HG03521 (cell line): ENCODE measurements at regions not wholly inside any gene's neighbourhood (a gene's known extent, or its start where the extent isn't known, plus 50 kb on each side); places are given as distances from the start of the nearest gene placed in this dataset.
"Not testable (repeated sequence)": the region's sequence is repeated elsewhere in the genome, so short reads cannot be mapped to it uniquely, and the experiment has no call there.

Experiments
- ATAC-seq: cut with Tn5 transposase; IDR thresholded peaks from one replicate; pipeline ENCODE4 v1.9.1; 2021; ENCODE audit warnings: mild to moderate bottlenecking, moderate library complexity; ENCODE audit not compliant: unreplicated experiment

DNA sequence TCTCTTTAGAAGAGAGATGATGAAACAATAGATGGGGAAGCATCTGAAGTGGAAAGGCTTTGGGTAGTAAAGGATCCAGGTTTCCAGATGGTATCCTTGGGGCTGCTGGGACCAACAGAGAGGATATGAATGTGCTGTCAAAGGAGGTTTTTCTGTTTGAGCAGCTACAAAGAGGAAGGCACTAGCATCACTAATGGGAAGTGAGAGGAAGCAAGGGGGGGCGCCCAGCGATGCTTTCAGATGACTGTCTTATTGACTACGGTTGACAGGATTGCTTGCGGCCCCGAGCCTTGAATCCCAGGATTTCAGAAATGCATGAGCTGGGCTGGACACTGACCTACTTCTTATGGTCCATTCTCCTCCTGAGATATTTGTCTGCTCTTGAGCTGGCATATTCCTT, 103.8 kb upstream of the GALNT15 start:
- ATAC-seq = no peak

DNA sequence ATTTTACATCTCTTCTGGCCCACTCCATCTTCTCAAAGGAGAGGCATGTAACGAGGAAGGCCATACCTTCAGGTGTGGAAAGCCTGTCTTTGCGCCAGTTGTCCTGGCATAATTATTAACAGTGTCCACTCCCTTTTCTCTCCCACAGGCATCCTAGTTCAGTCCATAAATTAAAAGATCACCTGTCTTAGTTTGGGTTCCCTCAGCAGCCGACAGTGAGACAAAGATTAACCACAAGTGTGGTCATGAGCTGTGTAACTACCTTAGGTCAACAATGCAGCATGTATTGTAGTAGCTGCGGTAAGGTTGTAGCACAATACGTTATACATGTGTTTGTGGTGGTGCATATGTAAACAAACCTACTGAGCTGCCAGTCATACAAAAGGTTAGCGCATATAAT, 103.3 kb upstream of the GALNT15 start:
- ATAC-seq = no peak

DNA sequence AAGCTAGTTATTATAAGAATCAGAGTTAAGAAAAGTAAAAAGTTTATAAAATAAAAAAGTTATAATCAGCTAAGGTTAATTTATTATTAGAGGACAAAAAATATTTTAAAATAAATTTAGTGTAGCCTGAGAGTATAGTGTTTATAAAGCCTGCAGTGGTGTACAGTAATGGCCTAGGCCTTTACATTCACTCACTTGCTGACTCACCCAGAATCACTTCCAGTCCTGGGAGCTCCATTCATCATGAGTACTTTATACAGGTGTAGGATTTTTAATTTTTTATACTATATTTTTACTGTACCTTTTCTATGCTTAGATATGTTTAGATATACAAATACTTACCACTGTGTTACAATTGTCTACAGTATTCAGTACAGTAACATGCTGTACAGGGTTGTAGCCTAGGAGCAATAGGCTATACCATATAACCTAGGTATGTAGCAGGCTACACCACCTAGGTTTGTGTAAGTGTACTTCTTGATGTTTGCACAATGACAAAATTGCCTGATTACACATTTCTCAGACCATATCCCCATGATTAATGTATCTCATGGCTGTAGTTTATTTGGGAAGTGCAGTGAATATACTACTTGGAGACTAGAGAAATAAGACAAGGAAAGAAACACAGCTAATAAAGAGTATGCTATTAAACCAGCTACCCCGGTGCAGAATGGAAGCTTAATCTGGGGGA, 101.9 kb upstream of the GALNT15 start:
- no peak for ATAC-seq

DNA sequence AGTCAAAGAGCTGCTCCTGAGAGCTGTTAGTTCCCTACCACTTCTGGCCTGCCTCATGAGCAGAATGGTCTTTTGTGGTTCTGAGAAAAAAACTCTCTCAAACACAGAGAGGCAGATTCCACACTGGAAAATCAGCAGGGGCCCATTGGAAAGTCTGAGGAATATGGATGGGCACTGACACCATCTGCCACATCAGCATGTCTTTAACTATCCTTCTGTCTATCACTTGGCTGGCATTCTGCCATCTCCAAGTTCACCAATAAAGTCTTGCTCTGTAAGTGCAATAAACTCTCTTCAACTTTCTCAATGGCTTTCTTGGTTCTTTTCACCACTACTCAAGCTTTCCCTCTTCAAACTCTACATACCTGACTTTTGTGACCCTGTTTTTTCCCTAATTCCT, 101.3 kb upstream of the GALNT15 start:
- no peak for ATAC-seq

DNA sequence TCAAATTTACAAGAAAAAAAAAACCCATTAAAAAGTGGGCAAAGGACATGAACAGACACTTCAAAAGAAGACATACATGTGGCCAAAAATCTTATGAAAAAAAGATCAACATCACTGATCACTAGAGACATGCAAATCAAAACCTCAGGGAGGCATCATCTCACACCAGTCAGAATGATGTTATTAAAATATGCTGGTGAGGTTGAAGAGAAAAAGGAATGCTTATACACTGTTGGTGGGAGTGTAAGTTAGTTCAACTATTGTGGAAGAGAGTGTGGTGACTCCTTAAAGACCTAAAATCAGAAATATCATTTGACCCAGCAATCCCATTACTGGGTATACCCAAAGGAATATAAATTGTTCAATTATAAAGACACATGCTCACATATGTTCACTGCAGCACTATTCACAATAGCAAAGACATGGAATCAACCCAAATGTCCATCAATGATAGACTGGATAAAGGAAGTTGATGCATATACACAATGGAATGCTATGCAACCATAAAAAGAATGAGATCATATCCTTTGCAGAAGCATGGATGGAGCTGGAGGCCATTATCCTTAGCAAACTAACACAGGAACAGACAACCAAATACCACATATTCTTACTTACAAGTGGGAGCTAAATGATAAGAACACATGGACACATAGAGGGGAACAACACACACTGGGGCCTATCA, 100.3 kb upstream of the GALNT15 start:
- not testable (repeated sequence) for ATAC-seq

DNA sequence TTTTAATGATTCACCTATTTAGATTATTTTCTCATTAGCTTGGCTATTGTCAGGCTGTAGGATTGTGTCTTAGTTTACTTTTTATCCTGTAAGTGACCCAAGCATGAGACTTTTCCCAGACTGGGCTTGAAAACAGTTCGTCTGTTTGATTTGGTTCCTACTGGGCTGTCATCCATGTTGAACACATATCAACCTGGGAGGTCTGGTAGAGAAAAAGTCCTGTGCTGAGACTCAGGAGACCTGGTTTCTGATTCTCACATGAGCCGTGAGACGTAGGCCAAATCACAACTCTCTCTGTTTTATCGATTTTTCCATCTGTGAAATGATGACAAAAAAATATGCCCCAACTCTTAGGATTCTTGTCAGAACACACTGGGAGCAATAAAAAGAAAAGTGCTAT, 98.8 kb upstream of the GALNT15 start:
- ATAC-seq = no peak

DNA sequence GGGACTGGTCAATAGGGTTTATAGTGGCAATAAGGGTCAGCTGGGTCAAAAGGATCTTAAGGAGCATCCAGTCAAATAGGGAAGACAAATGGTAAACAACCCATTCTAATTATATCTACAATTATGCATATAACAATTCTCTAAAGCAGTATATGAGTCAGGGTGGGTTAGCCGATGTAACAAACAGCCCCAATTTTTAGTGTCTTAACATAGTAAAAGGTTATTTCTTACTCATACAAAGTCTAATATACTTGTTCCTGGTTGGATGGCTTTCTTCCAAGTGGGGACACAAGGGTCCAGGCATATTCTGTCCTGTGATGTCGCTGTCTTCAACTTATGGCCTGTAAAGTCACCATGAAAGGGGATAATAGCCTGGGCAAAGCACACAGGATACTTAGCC, 97.9 kb upstream of the GALNT15 start:
- no peak for ATAC-seq

DNA sequence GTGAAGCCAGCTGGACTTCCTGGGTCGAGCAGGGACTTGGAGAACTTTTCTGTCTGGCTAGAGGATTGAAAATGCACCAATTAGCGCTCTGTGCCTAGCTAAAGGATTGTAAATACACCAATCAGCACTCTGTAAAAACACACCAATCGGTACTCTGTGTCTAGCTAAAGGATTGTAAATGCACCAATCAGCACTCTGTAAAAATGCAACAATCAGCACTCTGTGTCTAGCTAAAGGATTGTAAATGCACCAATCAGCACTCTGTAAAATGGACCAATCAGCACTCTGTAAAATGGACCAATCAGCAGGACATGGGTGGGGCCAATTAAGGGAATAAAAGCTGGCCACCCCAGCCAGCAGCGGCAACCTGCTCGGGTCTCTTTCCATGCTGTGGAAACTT, 97.3 kb upstream of the GALNT15 start:
- ATAC-seq = not testable (repeated sequence)

DNA sequence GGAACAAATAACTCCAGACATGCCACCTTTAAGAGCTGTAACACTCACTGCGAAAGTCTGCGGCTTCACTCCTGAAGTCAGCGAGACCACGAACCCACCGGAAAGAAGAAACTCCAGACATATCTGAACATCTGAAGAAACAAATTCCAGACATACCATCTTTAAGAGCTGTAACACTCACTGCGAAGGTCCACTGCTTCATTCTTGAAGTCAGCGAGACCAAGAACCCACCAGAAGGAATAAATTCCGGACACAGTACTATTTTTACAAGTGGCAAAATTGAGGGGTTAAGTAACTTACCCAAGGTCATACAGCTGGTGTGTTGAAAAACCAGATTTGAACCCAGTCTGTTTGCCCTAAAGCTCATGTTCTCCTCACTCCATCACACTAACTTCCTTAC, 96.8 kb upstream of the GALNT15 start:
- ATAC-seq = not testable (repeated sequence)

DNA sequence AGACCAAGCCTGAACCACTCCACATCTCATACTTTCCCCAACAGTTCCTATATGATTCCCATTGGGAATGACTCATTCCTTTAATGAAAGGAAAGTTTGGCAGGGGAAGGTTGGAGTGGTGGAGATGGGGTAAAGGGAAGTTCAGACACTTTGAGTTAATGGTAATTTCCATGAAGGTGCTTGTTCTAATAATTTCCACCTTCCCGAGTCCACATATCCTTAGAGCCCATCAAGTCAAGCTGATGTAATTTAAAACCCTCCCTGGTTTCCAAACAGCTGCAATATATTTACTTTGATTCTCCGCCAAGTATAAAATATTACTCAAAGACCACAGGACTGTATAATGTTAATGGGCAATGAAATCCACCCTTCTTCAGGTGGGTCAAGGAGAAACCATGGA, 95.0 kb upstream of the GALNT15 start:
- no peak for ATAC-seq

DNA sequence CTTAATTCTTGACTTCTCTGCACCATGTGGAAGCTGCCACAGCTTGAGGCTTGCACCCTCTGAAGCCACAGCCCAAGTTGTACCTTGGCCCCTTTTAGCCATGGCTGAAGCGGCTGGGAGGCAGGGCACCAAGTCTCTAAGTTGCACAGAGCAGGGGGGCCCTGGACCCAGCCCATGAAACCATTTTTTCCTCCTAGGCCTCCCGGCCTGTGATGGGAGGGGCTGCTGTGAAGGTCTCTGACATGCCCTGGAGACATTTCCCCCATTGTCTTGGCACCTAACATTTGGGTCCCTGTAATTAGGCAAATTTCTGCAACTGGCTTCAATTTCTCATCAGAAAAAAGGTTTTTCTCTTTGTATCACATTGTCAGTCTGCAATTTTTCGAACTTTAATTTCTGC, 92.8 kb upstream of the GALNT15 start:
- no peak for ATAC-seq

DNA sequence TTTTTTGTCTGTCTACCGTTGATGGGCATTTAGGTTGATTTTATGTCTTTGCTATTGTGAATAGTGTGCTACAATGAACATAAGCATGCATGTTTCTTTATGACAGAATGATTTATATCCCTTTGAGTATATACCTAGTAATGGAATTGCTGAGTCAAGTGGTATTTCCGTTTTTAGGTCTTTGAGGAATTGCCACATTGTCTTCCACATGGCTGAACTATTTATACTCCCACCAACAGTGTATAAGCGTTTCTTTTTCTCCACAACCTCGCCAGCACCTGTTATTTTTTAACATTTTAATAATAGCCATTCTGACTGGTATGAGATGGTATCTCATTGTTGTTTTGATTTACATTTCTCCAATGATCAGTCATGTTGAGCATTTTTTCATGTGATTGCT, 89.6 kb upstream of the GALNT15 start:
- ATAC-seq = no peak

DNA sequence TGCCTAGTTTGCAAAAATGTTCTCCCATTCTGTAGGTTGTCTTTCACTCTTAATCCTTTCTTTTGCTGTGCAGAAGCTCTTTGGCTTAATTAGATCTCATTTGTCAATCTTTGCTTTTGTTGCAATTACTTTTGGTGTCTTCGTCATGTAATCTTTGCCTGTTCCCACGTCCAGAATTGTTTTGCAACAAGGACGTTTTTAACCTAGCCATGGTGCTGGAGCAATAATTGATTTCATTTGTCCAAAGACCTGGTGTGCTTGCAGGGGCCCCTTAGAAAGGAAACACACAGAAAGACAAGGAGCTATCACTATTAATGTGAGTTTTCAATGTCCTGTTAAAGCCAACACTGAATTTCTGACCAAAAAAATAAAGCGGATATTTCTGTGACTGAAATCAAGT, 89.1 kb upstream of the GALNT15 start:
- ATAC-seq = no peak

DNA sequence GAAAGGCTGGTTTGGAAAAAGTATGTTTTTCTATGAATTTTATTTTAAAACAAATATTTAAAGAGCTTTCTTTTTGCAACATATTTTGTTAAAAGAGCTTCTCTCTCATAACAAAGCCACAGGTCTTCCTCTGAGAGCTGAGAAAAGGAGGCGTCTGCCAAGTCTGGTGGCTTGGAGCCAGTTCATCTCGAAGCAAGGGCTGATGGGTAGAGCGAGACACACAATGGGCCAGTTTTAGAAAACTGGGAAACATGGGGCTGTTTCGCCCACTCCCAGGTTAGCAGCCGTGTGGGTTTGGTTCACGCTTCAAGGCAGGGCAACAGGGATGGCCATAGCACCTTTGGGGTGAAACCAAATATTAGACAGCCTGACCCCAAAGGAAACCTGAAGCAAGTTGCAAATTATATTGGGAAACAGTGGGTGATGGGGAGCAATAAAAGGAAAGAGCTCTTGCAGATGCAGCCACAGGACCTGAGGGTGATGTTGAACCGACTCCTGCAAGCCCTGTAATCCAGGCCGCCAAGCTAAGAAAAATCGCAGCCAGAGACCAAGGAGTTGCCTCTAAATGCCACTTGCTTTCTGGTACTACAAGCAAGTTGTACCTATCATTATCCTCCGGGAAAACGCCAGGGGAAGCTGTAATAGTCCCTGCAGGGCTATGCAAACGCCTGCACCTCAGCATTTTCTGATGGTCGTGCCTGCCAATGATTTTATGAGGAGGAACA, 88.4 kb upstream of the GALNT15 start:
- ATAC-seq = no peak

DNA sequence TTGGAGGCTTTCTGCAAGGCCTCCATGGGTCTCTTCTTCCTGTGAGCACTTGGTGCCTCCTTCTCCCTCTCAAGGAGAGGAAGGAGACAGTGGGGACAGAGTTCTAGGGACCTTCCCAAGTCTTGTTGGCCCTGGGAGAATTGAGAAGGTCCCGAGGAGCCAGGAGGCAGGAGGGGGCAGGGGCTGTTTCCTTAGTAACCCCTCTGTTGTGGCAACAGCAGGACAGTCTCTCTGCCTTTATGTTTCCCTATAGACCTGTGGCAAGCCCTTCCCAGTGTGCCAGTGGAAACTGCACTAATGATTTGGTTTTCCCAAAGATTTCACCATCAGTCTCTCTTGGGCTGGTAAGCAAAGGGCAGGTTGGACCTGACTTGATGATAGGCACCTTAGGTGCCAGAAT, 87.8 kb upstream of the GALNT15 start:
- no peak for ATAC-seq

DNA sequence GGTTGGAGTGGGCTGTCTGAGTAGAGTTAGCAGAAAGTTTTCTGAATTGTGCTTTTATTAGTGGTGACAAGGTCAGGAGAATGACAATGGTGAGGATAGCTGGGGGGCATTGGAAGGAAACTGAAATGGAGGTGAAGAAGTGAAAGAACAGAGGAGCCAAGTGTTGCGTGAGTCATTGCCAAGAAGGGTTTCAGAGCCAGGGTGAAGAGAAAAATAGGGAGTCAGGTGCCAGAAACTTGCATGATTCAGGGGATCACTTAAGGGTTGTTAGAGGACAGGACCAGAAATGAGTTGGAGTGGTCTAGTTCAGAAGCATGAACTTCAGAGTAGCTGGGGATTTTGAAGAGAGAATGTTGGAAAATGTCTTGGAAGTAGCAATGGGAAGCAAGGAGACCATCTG, 86.0 kb upstream of the GALNT15 start:
- no peak for ATAC-seq

DNA sequence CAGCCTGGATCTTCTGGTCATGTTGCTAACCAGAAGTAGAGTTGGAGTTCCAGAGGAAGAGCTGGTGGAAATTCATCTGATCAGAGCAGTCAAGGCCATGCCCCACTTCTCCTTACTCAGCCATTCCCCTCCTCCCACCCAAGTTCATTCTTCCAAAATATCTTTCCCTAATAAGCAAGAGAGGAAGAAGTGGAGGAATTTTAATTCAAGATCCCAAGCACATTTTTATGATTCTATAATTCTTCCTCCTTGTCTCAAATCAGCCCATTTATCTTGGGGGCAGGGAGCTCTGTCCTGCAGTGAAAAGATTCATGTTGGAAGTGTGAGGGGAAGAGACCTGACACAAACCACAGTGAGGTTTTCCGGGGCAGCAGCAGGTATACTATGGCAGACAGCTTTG, 85.0 kb upstream of the GALNT15 start:
- ATAC-seq = no peak

DNA sequence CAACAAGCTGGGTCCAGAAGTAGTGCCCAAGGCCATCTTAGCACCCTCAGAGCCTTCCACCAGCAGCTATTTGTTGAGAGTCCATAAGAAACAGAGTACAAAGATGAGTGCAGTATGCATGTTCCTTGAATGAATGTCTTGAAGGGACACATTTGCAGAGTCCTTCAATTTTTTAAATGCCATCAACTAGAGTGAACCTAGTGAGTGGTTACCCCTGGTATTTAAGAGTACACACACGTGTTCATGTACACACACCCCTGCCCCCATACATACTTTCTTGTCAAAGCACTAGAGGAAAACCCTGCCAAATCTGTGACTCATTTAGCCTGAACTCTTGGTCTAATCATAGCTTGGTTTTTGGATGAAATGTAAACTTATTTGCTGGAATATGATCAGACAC, 84.5 kb upstream of the GALNT15 start:
- ATAC-seq = no peak

DNA sequence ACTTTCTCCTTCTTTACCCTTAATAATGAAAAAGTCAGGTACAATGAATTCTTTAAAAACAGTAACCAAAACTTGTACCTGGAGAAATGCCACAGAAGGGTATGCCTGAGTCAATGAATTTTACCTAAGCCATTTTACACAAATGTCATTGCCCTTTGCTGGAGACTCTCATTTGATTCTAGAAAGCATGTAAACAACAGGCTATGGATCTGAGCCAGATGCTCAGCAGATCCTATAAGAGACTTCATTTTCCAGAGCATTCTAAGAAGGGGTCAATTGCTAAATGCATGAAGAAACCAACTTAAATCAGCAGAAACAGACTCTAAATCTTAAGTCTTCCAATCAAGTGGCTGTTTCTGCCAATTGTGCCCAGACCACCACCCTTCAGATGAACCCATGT, 83.8 kb upstream of the GALNT15 start:
- no peak for ATAC-seq

DNA sequence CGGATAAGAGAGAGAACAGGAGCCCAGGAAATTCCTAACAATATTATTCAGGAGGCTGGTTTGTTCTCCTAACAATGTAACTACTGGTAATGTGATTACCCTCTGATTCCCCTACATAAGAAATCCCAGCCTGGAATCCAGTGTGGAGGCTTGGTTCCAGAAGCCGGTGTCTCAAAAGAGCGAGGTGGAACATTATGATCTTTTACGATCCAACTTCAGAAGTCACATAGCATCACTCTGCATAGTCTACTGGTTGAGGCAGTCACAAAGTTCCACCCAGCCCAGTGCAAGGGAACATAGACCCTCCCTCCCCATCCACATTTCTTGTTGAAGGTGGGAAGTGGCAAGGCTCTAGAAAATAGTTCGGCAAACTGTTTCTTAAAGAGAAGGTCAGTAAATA, 81.6 kb upstream of the GALNT15 start:
- no peak for ATAC-seq

DNA sequence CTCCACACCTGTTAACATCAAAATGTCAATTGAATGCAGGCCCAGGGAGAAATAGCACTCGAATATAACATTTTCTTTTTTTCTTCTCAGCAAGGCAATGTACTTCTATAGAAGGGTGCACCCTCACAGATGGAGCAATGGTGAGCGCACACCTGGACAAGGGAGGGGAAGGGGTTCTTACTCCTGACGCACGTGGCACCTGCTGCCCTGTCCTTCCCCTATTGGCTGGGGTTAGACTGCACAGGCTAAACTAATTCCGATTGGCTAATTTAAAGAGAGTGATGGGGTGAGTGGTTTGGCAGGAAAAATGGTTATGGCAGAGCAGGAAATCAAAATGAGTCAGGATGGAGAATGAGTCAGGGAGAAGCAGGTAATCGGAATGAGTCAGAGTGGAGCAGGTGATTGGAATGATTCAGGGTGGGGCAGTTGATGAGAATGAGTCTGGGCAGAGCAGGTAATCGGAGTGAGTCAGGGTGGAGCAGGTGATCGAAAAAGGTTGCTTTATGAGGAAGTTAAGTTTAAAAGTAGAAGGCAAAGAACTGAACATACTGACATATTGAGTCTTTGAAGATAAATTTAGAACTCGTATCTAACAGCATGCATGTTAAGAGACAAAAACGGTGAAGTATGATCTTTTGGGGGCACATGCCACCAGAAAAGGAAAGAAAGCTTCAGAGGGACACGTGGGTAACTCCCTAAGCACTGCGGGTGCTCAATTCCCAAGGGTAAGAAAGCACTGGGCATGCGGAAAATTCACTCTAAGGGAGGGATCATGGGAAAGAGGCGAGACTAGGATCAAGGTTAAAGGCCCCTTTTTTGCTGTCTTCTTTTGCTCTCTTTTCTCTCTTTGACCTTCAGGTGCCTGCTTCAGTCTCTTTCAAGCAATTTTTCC, 72.9 kb upstream of the GALNT15 start:
- ATAC-seq = no peak
